A549 (cell line): ENCODE measurements at regions not wholly inside any gene's neighbourhood (a gene's known extent, or its start where the extent isn't known, plus 50 kb on each side); places are given as distances from the start of the nearest gene placed in this dataset.
A peak's percentile ranks its signal among the peaks of the same experiment; 100 is the strongest.

Source experiments
- ATAC-seq, 2 experiments: fragments of 200-7000 bp in 1 of 2; fragments of >200 bp in 1 of 2; cut with Nextera tagmentation in 1 of 2; cut with Tn5 transposase in 1 of 2; 3 replicates each; pipeline versions ENCODE4 v1.8.0 to v1.9.1; 2018 to 2020; ENCODE audit warnings: mild to moderate bottlenecking in 1 of 2, moderate library complexity in 1 of 2
- CTCF ChIA-PET: fragments of 300-600 bp; sonication (Branson Sonifier 250); formaldehyde crosslinking; extraction: SDS; loops from one replicate; lab custom pipeline; 2021; ENCODE audit warnings: antibody characterized with exemption, inconsistent platforms; lab: Yijun Ruan, JAX
- POLR2A ChIA-PET: fragments of 350-600 bp; formaldehyde crosslinking; extraction: SDS; loops from one replicate; lab custom pipeline; 2021; ENCODE audit warnings: antibody characterized with exemption, inconsistent platforms; lab: Yijun Ruan, JAX
- DNase-seq, 2 experiments: peaks; one replicate each; pipeline versions ENCODE4 v3.0.0 to v3.0.0-alpha.2; 2011 to 2016; ENCODE audit warnings: low read depth in 1 of 2, low spot score in 1 of 2
- FAIRE-seq: peaks from 2 replicates; lab custom pipeline; 2011; peaks lifted over from hg19 to GRCh38; lab: Jason Lieb, UNC
- H3K27ac ChIP-seq, 2 experiments: fragments of >200 bp; sonication (Bioruptor Twin); formaldehyde crosslinking; 3 replicates each; pipeline ENCODE4 v1.5.1; 2016 to 2017
- H3K4me1 ChIP-seq: fragments of >200 bp; sonication (Bioruptor Twin); formaldehyde crosslinking; 3 replicates; pipeline ENCODE4 v1.6.1; 2016
- H3K4me2 ChIP-seq: fragments of >200 bp; sonication (Bioruptor Twin); formaldehyde crosslinking; 3 replicates; pipeline ENCODE4 v1.6.1; 2016
- H3K4me3 ChIP-seq: fragments of >200 bp; sonication (Bioruptor Twin); formaldehyde crosslinking; 3 replicates; pipeline ENCODE4 v1.5.1; 2016
- H3K9me3 ChIP-seq: fragments of >200 bp; sonication (Bioruptor Twin); formaldehyde crosslinking; 3 replicates; pipeline ENCODE4 v1.6.1; 2016
- CBX2 ChIP-seq: fragments of 200-600 bp; sonication (generic); IDR thresholded peaks from 2 replicates; pipeline ENCODE4 v1.6.1; 2016; ENCODE audit warnings: low read depth, mild to moderate bottlenecking, borderline replicate concordance
- CEBPB ChIP-seq, 2 experiments: fragments of >200 bp in 1 of 2; sonication (Bioruptor Twin) in 1 of 2; formaldehyde crosslinking in 1 of 2; IDR thresholded peaks; 2 replicates each; pipeline ENCODE4 v1.6.1; 2012 to 2016
- EP300 ChIP-seq, 2 experiments: fragments of >200 bp; sonication (Bioruptor Twin); formaldehyde crosslinking; IDR thresholded peaks; 2 replicates in 1 of 2; 3 replicates in 1 of 2; pipeline ENCODE4 v1.6.1; 2016 to 2017
- ESRRA ChIP-seq: fragments of 150-350 bp; IDR thresholded peaks from 2 replicates; pipeline ENCODE4 v1.6.1; 2014; ENCODE audit warnings: mild to moderate bottlenecking, low read length, borderline replicate concordance
- FOXS1 ChIP-seq: fragments of 250-450 bp; sonication (Bioruptor Pico); IDR thresholded peaks from 2 replicates; pipeline ENCODE4 v1.5.0; 2020; ENCODE audit warnings: mild to moderate bottlenecking, moderate library complexity
- HEYL ChIP-seq: fragments of 250-450 bp; sonication (Bioruptor Pico); IDR thresholded peaks from 2 replicates; pipeline ENCODE4 v1.8.0; 2021; ENCODE audit warnings: mild to moderate bottlenecking, moderate library complexity
- HOXA7 ChIP-seq: fragments of 250-450 bp; sonication (Bioruptor Pico); IDR thresholded peaks from 2 replicates; pipeline ENCODE4 v1.5.0; 2020; ENCODE audit warnings: mild to moderate bottlenecking, moderate library complexity
- JUN ChIP-seq, 2 experiments: fragments of >200 bp; sonication (Bioruptor Twin); formaldehyde crosslinking; IDR thresholded peaks; 2 replicates in 1 of 2; 3 replicates in 1 of 2; pipeline ENCODE4 v1.6.1; 2016 to 2017
- KDM1A ChIP-seq: fragments of 200-600 bp; sonication (generic); IDR thresholded peaks from 2 replicates; pipeline ENCODE4 v1.6.1; 2016; ENCODE audit warnings: low read depth, mild to moderate bottlenecking
- MYC ChIP-seq: IDR thresholded peaks from 2 replicates; pipeline ENCODE4 v1.6.1; 2012; ENCODE audit warnings: mild to moderate bottlenecking, inconsistent platforms, low read length, improper control_type of control experiment, borderline replicate concordance
- NFE2L2 ChIP-seq: fragments of 150-350 bp; conservative IDR thresholded peaks from 2 replicates; pipeline ENCODE4 v1.6.1; 2014; ENCODE audit warnings: low read length
- NPAS2 ChIP-seq: fragments of 250-450 bp; sonication (Bioruptor Pico); IDR thresholded peaks from 2 replicates; pipeline ENCODE4 v1.8.0; 2022; ENCODE audit warnings: mild to moderate bottlenecking, moderate library complexity, borderline replicate concordance
- POLR2AphosphoS2 ChIP-seq: conservative IDR thresholded peaks from 2 replicates; pipeline ENCODE4 v1.6.1; 2012; ENCODE audit warnings: low read length, improper control_type of control experiment, inconsistent platforms
- RARB ChIP-seq: fragments of 250-450 bp; sonication (Bioruptor Pico); IDR thresholded peaks from 2 replicates; pipeline ENCODE4 v1.8.0; 2021; ENCODE audit warnings: mild to moderate bottlenecking, moderate library complexity
- RNF2 ChIP-seq: fragments of 200-600 bp; sonication (generic); IDR thresholded peaks from 2 replicates; pipeline ENCODE4 v1.6.1; 2016; ENCODE audit warnings: low read depth, mild to moderate bottlenecking, antibody characterized with exemption, moderate library complexity, borderline replicate concordance
- SMC3 ChIP-seq: fragments of >200 bp; sonication (Bioruptor Twin); formaldehyde crosslinking; IDR thresholded peaks from 3 replicates; pipeline ENCODE4 v1.6.1; 2018; ENCODE audit warnings: inconsistent platforms
- SREBF2 ChIP-seq: fragments of 450-650 bp; IDR thresholded peaks from 2 replicates; pipeline ENCODE4 v1.6.1; 2014; ENCODE audit warnings: mild to moderate bottlenecking, moderate library complexity
- TFCP2L1 ChIP-seq: fragments of 250-450 bp; sonication (Bioruptor Pico); IDR thresholded peaks from 2 replicates; pipeline ENCODE4 v1.5.0; 2021; ENCODE audit warnings: mild to moderate bottlenecking
- ZNF302 ChIP-seq: fragments of 250-450 bp; sonication (Bioruptor Pico); IDR thresholded peaks from 2 replicates; pipeline ENCODE4 v1.9.0; 2021; ENCODE audit warnings: inconsistent platforms, mild to moderate bottlenecking, moderate library complexity
- WGBS: methylation state at CpG from one replicate; pipeline ENCODE4 v1.1.6; 2017; ENCODE audit errors: missing lambda C conversion rate; 5-methylcytosine and 5-hydroxymethylcytosine counted together
- TF ChIP-seq, protein P1 (sequence below): fragments of >200 bp; sonication (Bioruptor Twin); formaldehyde crosslinking; IDR thresholded peaks from 3 replicates; pipeline ENCODE4 v1.5.1; 2016
- TF ChIP-seq, protein P2 (sequence below): IDR thresholded peaks from 2 replicates; pipeline ENCODE4 v1.6.1; 2012; ENCODE audit warnings: low read depth, borderline replicate concordance
- TF ChIP-seq, protein P3 (sequence below): IDR thresholded peaks from 2 replicates; pipeline ENCODE4 v1.6.1; 2012
- TF ChIP-seq, protein P4 (sequence below): fragments of 250-450 bp; sonication (Bioruptor Pico); IDR thresholded peaks from 2 replicates; pipeline ENCODE4 v1.5.0; 2021; ENCODE audit warnings: mild to moderate bottlenecking, moderate library complexity, borderline replicate concordance

DNA sequence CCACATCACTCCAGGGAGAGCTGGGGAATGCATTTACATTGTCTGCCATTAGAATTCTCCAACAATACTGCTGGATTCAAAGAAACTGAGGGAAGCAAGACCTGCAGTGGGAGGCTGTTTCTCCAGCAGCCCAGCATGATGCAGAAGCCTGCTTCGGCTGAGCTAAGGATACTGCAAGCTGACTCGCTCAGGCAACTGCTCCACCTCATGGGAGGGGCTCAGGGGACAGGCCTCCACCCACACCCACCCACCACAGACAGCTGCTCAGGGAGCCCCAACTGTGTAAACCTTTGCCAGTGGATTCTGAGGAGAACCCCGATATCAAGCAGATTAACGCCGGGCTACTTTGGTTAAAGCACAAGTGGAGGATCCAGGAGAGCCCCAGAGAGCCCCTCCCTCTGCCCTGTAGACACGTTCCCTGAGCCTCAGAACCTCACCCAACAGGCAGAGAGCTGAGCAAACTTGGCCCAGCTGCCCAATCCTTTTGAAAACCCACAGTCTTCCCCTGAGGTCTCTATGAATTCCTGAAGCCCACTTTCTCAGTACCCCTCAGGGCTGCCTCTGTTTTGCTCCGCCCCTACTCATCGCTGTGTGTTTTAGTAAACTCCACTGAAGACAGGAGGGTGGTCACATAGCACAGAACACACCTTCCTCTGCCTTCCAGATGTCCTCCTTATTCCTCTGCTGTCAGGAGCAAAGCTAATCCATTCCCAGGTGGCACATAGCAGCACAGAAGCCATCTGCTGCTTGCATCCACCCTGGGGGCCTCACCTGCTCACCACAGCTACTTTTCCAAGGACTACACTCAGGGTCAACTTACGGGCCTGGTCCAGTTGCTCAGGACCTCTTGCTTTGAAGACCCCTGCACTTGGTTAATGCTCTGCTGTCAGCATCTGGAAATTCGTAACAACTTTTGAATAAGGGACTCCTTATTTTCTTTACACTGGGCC lies 269.0 kb downstream of the ABHD5 start:
- H3K4me3 ChIP-seq, result no peak overlapping the region
- H3K9me3 ChIP-seq, result no peaks in the 10 kb centered on the region
- no peak for FAIRE-seq
- DNase-seq, result no peak
- WGBS, result 89% methylated on average over 8 of the region's 10 CpGs
- CTCF ChIA-PET, result interaction anchor here (1.4 kb wide), 1 partner anchor 191 kb away, joined by 3 read pairs; no protein-coding TSS in a partner anchor
- no peak overlapping the region for H3K4me2 ChIP-seq
- POLR2A ChIA-PET, result no interaction called here
- no peak for TF ChIP-seq RNF2
- TF ChIP-seq, protein P1, sequence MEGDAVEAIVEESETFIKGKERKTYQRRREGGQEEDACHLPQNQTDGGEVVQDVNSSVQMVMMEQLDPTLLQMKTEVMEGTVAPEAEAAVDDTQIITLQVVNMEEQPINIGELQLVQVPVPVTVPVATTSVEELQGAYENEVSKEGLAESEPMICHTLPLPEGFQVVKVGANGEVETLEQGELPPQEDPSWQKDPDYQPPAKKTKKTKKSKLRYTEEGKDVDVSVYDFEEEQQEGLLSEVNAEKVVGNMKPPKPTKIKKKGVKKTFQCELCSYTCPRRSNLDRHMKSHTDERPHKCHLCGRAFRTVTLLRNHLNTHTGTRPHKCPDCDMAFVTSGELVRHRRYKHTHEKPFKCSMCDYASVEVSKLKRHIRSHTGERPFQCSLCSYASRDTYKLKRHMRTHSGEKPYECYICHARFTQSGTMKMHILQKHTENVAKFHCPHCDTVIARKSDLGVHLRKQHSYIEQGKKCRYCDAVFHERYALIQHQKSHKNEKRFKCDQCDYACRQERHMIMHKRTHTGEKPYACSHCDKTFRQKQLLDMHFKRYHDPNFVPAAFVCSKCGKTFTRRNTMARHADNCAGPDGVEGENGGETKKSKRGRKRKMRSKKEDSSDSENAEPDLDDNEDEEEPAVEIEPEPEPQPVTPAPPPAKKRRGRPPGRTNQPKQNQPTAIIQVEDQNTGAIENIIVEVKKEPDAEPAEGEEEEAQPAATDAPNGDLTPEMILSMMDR, result no peak
- no peak for TF ChIP-seq SMC3
- no peak for TF ChIP-seq ESRRA
- no peak for TF ChIP-seq TFCP2L1 (CRISPR knock-in tag)
- TF ChIP-seq, protein P2, sequence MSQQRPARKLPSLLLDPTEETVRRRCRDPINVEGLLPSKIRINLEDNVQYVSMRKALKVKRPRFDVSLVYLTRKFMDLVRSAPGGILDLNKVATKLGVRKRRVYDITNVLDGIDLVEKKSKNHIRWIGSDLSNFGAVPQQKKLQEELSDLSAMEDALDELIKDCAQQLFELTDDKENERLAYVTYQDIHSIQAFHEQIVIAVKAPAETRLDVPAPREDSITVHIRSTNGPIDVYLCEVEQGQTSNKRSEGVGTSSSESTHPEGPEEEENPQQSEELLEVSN, result no peak
- no peak for TF ChIP-seq EP300 (IDR thresholded peaks at IDR 0.05)
- no peaks in the 10 kb centered on the region for H3K4me1 ChIP-seq
- no peak for ATAC-seq
- H3K27ac ChIP-seq, result no peak overlapping the region

DNA sequence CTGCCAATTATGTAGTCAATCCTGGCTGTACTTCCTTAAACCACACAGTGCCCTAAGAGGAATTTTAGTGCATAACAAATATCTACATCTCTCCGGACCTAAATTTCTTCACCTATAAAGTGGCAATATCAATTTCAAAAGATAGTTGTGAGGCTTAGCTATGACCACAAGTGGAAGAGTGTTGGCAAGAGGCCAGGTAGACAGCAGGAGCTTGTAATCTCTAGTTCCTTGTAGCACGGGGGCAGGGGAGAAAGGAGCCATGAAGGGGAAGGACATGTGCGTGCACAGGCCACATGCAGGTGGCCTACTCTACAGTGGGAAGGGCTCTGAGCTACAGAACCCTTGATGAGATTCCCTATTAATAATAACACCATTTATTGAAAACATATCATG lies 269.7 kb downstream of the ABHD5 start:
- TF ChIP-seq EP300 (IDR thresholded peaks at IDR 0.05) (no peak), JUN (IDR thresholded peaks at IDR 0.05) (no peak), RNF2 (no peak), HEYL (CRISPR knock-in tag) (no peak), NPAS2 (no peak)
- TF ChIP-seq, protein P3, sequence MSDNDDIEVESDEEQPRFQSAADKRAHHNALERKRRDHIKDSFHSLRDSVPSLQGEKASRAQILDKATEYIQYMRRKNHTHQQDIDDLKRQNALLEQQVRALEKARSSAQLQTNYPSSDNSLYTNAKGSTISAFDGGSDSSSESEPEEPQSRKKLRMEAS, result no peak
- TF ChIP-seq, protein P4, sequence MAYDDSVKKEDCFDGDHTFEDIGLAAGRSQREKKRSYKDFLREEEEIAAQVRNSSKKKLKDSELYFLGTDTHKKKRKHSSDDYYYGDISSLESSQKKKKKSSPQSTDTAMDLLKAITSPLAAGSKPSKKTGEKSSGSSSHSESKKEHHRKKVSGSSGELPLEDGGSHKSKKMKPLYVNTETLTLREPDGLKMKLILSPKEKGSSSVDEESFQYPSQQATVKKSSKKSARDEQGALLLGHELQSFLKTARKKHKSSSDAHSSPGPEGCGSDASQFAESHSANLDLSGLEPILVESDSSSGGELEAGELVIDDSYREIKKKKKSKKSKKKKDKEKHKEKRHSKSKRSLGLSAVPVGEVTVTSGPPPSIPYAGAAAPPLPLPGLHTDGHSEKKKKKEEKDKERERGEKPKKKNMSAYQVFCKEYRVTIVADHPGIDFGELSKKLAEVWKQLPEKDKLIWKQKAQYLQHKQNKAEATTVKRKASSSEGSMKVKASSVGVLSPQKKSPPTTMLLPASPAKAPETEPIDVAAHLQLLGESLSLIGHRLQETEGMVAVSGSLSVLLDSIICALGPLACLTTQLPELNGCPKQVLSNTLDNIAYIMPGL (CRISPR knock-in tag), result no peak
- Histone ChIP-seq H3K4me3 (no peak overlapping the region), H3K4me1 (no peaks in the 10 kb centered on the region), H3K4me2 (no peak overlapping the region), H3K9me3 (no peaks in the 10 kb centered on the region), H3K27ac (no peak overlapping the region)
- POLR2A ChIA-PET, result no interaction called here
- DNase-seq (peak in 1 of 2 experiments; percentile 5), FAIRE-seq (no peak), ATAC-seq (no peak)
- CTCF ChIA-PET, result interaction anchor here (1.4 kb wide), 1 partner anchor 192 kb away, joined by 3 read pairs; no protein-coding TSS in a partner anchor
- 54% methylated on average over 3 of the region's 3 CpGs for WGBS

DNA sequence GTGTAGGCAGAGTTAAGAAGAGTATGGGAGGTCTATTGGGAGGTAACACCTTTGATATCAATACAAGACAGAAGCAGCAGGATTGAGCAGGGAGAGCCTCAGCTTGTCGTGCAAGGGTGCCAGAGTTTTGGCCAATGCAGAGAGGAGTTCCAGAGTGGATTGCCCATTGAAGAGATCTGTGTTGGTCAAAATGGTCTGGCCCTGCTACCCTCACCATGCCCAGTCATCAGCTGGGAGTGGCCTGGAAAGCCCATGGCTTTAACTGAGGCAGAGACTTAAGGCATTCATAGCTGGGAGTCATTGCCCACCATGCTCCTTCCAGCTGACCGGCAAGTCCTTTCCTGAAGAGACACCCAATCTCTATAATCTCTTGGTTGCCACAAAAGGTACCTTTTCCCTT lies 271.3 kb downstream of the ABHD5 start:
- POLR2A ChIA-PET, result no interaction called here
- no peaks in the 10 kb centered on the region for H3K4me1 ChIP-seq
- TF ChIP-seq SREBF2 (no peak), JUN (IDR thresholded peaks at IDR 0.05) (no peak), ZNF302 (CRISPR knock-in tag) (no peak), HOXA7 (CRISPR knock-in tag) (no peak), KDM1A (no peak), RARB (no peak), ESRRA (no peak), POLR2AphosphoS2 (no peak), NFE2L2 (no peak), FOXS1 (no peak), CEBPB (IDR thresholded peaks at IDR 0.05) (no peak), CBX2 (no peak), MYC (no peak), SMC3 (no peak)
- TF ChIP-seq, protein P4 (CRISPR knock-in tag), result no peak
- TF ChIP-seq, protein P1, result no peak
- TF ChIP-seq, all 56 proteins: peak for 0
- WGBS, result 50% methylated on average over 2 of the region's 2 CpGs
- FAIRE-seq (no peak), ATAC-seq (no peak), DNase-seq (no peak)
- no peak overlapping the region for H3K27ac ChIP-seq
- no peak overlapping the region for H3K4me2 ChIP-seq
- CTCF ChIA-PET, result no interaction called here
- no peak overlapping the region for H3K4me3 ChIP-seq
- no peaks in the 10 kb centered on the region for H3K9me3 ChIP-seq
